Epithelial cell of esophagus (primary cell): ENCODE measurements at regions not wholly inside any gene's neighbourhood (a gene's known extent, or its start where the extent isn't known, plus 50 kb on each side); places are given as distances from the start of the nearest gene placed in this dataset.
A peak's percentile ranks its signal among the peaks of the same experiment; 100 is the strongest.

Source experiments
- DNase-seq: peaks from one replicate; pipeline ENCODE4 v3.0.0; 2010; ENCODE audit warnings: low read depth
- H3K4me3 ChIP-seq: 2 replicates; pipeline ENCODE4 v1.5.1; 2011; ENCODE audit warnings: mild to moderate bottlenecking, low read length, control low read depth
- CTCF ChIP-seq: IDR thresholded peaks from 2 replicates; pipeline ENCODE4 v1.5.1; 2011; ENCODE audit warnings: low read depth, mild to moderate bottlenecking, low read length, control low read depth, inconsistent platforms; ENCODE audit not compliant: insufficient read depth; ENCODE audit errors: missing control alignments

- H3K4me3 ChIP-seq, result no peak overlapping the region
- no peak for DNase-seq
- TF ChIP-seq CTCF, result no peak
Measured at GRCh38 chr1:56291374-56291919, 287.9 kb downstream of the PLPP3 start.

DNA sequence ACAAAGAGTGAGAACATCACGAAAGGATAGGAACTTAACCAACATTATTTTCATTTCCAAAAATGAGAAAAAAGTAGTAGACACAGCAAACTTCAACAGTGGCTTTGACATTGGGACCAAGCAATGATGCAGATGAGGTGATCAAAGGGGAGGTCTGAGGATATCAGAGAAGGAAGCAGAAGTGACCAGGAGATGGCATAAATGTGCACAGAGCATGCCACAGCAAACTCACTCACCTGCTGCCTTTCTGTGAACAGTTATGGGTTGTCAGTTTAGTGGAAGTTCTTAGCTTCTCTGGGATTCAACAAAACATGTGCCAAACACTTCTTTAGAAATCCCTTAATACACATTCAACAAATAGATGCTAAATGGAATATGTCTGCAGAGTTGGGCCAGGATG, 290.1 kb downstream of the PLPP3 start:
- DNase-seq, result no peak
- no peak for TF ChIP-seq CTCF
- no peak overlapping the region for H3K4me3 ChIP-seq

- no peak for DNase-seq
- H3K4me3 ChIP-seq, result no peak overlapping the region
- TF ChIP-seq CTCF, result no peak
Measured at GRCh38 chr1:56287721-56288120, 291.6 kb downstream of the PLPP3 start.

DNA sequence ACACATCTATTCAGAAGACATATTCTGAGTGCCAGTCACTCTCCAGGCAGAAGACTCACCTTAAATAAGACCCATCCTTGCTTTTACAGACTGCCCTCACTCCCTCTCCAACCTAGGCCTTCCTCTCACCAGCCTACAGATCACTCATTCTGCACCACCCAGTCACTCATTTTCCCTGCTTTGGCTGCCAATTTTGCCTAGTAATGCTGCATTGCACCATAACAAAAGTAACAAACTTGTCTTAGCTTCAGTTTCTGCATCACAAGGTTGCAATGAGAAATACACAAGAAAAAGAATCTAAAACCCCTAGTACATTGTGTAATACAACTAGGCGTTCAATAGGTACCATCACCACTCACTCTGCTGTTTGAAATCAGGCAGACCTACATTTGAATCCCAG, 292.4 kb downstream of the PLPP3 start:
- peak; percentile 33 for DNase-seq
- no peak for TF ChIP-seq CTCF
- no peak overlapping the region for H3K4me3 ChIP-seq

GRCh38 chr1:56286506-56286905, 292.9 kb downstream of the PLPP3 start:
- no peak overlapping the region for H3K4me3 ChIP-seq
- TF ChIP-seq CTCF, result no peak
- peak; percentile 37 for DNase-seq

- TF ChIP-seq CTCF, result no peak
- no peak for DNase-seq
- H3K4me3 ChIP-seq, result no peak overlapping the region
Measured at GRCh38 chr1:56285554-56286402, 293.6 kb downstream of the PLPP3 start.
